WTC11 (cell line): ENCODE measurements at regions not wholly inside any gene's neighbourhood (a gene's known extent, or its start where the extent isn't known, plus 50 kb on each side); places are given as distances from the start of the nearest gene placed in this dataset.

ENCODE experiments used
- ATF2 ChIP-seq: sonication (generic); formaldehyde crosslinking; IDR thresholded peaks from 2 replicates; pipeline ENCODE4 v1.8.1; 2022; ENCODE audit warnings: low read depth, missing genetic modification reagents, borderline replicate concordance
- CTCF ChIP-seq: fragments of 200-600 bp; IDR thresholded peaks from 2 replicates; pipeline ENCODE4 v1.8.0; 2022; ENCODE audit warnings: antibody characterized with exemption
- ETV6 ChIP-seq: sonication (generic); formaldehyde crosslinking; IDR thresholded peaks from 2 replicates; pipeline ENCODE4 v1.8.1; 2022; ENCODE audit warnings: mild to moderate bottlenecking, missing genetic modification reagents
- JUN ChIP-seq: sonication (generic); formaldehyde crosslinking; IDR thresholded peaks from 2 replicates; pipeline ENCODE4 v1.8.0; 2023; ENCODE audit warnings: mild to moderate bottlenecking, missing genetic modification reagents
- MAX ChIP-seq: sonication (generic); formaldehyde crosslinking; IDR thresholded peaks from 2 replicates; pipeline ENCODE4 v1.8.0; 2022; ENCODE audit warnings: mild to moderate bottlenecking, missing genetic modification reagents
- MXD4 ChIP-seq: fragments of 250-450 bp; sonication (Bioruptor Pico); IDR thresholded peaks from 2 replicates; pipeline ENCODE4 v1.8.0; 2021; ENCODE audit warnings: mild to moderate bottlenecking, moderate library complexity, borderline replicate concordance
- ZNF232 ChIP-seq: sonication (generic); formaldehyde crosslinking; IDR thresholded peaks from 2 replicates; pipeline ENCODE4 v1.8.0; 2022; ENCODE audit warnings: mild to moderate bottlenecking, missing genetic modification reagents
- ZNF281 ChIP-seq: sonication (generic); formaldehyde crosslinking; IDR thresholded peaks from 2 replicates; pipeline ENCODE4 v1.8.0; 2023; ENCODE audit warnings: mild to moderate bottlenecking, missing genetic modification reagents
- ZNF416 ChIP-seq: fragments of 250-450 bp; sonication (Bioruptor Pico); IDR thresholded peaks from 2 replicates; pipeline ENCODE4 v1.9.0; 2021; ENCODE audit warnings: mild to moderate bottlenecking, inconsistent platforms

GRCh38 chr9:73243078-73243477 is 91.4 kb downstream of the ANXA1 start:
- TF ChIP-seq CTCF, result no peak
- no peak for TF ChIP-seq MXD4 (CRISPR knock-in tag)
- no peak for TF ChIP-seq JUN (CRISPR knock-in tag)
- TF ChIP-seq ZNF281, result no peak
- no peak for TF ChIP-seq ETV6 (CRISPR knock-in tag)
- no peak for TF ChIP-seq ZNF416 (CRISPR knock-in tag)
- TF ChIP-seq ZNF232 (CRISPR knock-in tag), result no peak
- no peak for TF ChIP-seq ATF2 (CRISPR knock-in tag)
- TF ChIP-seq MAX (CRISPR knock-in tag), result no peak
